Prostate gland (tissue), 2 donors: ENCODE measurements at regions not wholly inside any gene's neighbourhood (a gene's known extent, or its start where the extent isn't known, plus 50 kb on each side); places are given as distances from the start of the nearest gene placed in this dataset.

Source experiments
- DNase-seq: peaks from one replicate; pipeline ENCODE4 v3.0.0-alpha.2; 2019; ENCODE audit warnings: low spot score
- H3K27ac ChIP-seq, 2 donors: fragments of 200-600 bp; sonication (generic); 2 replicates each; pipeline ENCODE4 v1.5.1; 2017 to 2019
- H3K27me3 ChIP-seq: fragments of 200-600 bp; sonication (generic); replicated peaks from 2 replicates; pipeline ENCODE4 v1.5.1; 2019; ENCODE audit not compliant: insufficient read depth
- H3K36me3 ChIP-seq, 2 donors: fragments of 200-600 bp; sonication (generic); 1 replicate in 1 of 2; 2 replicates in 1 of 2; pipeline versions ENCODE4 v1.5.1 to v1.8.1; 2017 to 2019
- H3K4me1 ChIP-seq: fragments of 200-600 bp; sonication (generic); replicated peaks from 2 replicates; pipeline ENCODE4 v1.5.1; 2019
- H3K4me3 ChIP-seq, 2 donors: fragments of 200-600 bp; sonication (generic); 2 replicates each; pipeline ENCODE4 v1.5.1; 2017 to 2019
- H3K9me3 ChIP-seq: fragments of 200-600 bp; sonication (generic); 2 replicates; pipeline ENCODE4 v1.5.1; 2017
- CTCF ChIP-seq, 4 experiments: fragments of 200-600 bp in 2 of 4; fragments of 450-650 bp in 2 of 4; sonication (generic) in 2 of 4; IDR thresholded peaks; 1 replicate in 3 of 4; 2 replicates in 1 of 4; pipeline ENCODE4 v1.5.1; 2016 to 2019; ENCODE audit warnings: antibody characterized with exemption in 4 of 4, mild to moderate bottlenecking in 2 of 4, moderate library complexity in 2 of 4
- POLR2A ChIP-seq: fragments of 450-650 bp; IDR thresholded peaks from one replicate; pipeline ENCODE4 v1.6.1; 2016; ENCODE audit warnings: antibody characterized with exemption, mild to moderate bottlenecking
- POLR2AphosphoS5 ChIP-seq: sonication (generic); formaldehyde crosslinking; IDR thresholded peaks from one replicate; pipeline ENCODE4 v1.6.1; 2017; ENCODE audit warnings: antibody characterized with exemption
- WGBS: methylation state at CpG from one replicate; pipeline ENCODE4 v1.1.5; 2018; 5-methylcytosine and 5-hydroxymethylcytosine counted together
- intact Hi-C: fragments of 100-400 bp; cut with DNase I; formaldehyde crosslinking; loops from one replicate; pipeline ENCODE4 v1.14.2; 2022

GRCh38 chr16:76947749-76948148 lies 243.2 kb upstream of the MON1B start:
- Histone ChIP-seq H3K9me3 (no peaks in the 10 kb centered on the region), H3K36me3 (no peaks in the 10 kb centered on the region), H3K27ac (no peak overlapping the region), H3K4me3 (no peak overlapping the region), H3K4me1 (no peaks in the 10 kb centered on the region), H3K27me3 (no peaks in the 10 kb centered on the region)
- no peak for DNase-seq
- TF ChIP-seq POLR2A (no peak), POLR2AphosphoS5 (no peak), CTCF (IDR thresholded peaks at IDR 0.05) (no peak)
- 52% methylated on average over 4 of the region's 4 CpGs for WGBS
- intact Hi-C loops, result no loop called here

- no peak overlapping the region for H3K27ac ChIP-seq
- 72% methylated on average over 5 of the region's 5 CpGs for WGBS
- H3K4me3 ChIP-seq, result no peak overlapping the region
- intact Hi-C loops, result no loop called here
- DNase-seq, result no peak
- no peaks in the 10 kb centered on the region for H3K27me3 ChIP-seq
- no peaks in the 10 kb centered on the region for H3K4me1 ChIP-seq
- no peak for TF ChIP-seq CTCF (IDR thresholded peaks at IDR 0.05)
- TF ChIP-seq POLR2A, result no peak
- TF ChIP-seq POLR2AphosphoS5, result no peak
- H3K9me3 ChIP-seq, result no peaks in the 10 kb centered on the region
- no peaks in the 10 kb centered on the region for H3K36me3 ChIP-seq
These were observed 235.4 kb upstream of the MON1B start for GRCh38 chr16:76955629-76956028.

DNA sequence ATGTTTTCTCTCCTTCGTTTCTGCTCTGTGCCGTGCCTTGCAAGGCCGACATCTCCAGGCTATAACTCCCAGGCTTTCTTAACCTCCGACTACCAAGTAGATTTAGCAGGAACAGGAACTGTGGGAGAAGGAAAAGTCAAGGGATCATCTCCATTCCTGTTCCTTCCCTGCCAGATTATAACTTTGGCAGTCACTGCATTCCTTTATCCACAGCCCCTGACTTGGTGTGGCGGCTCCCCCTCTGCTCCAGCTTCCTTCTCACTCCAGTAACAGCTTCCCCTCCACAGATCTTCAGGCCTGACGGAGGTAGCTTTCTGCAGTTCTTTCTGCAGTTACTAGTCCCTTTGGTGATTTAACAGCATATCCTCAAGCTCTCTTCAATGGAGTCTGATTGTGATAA lies 234.6 kb upstream of the MON1B start:
- Histone ChIP-seq H3K27ac (no peak overlapping the region), H3K4me1 (no peaks in the 10 kb centered on the region), H3K36me3 (no peaks in the 10 kb centered on the region), H3K4me3 (no peak overlapping the region), H3K27me3 (no peaks in the 10 kb centered on the region), H3K9me3 (no peaks in the 10 kb centered on the region)
- intact Hi-C loops, result no loop called here
- TF ChIP-seq POLR2AphosphoS5 (no peak), CTCF (IDR thresholded peaks at IDR 0.05) (no peak), POLR2A (no peak)
- DNase-seq, result no peak
- WGBS, result 49% methylated on average over 6 of the region's 6 CpGs

GRCh38 chr16:76956841-76957240 lies 234.1 kb upstream of the MON1B start:
- intact Hi-C loops, result no loop called here
- Histone ChIP-seq H3K27me3 (no peaks in the 10 kb centered on the region), H3K36me3 (no peaks in the 10 kb centered on the region), H3K4me1 (no peaks in the 10 kb centered on the region), H3K9me3 (no peaks in the 10 kb centered on the region), H3K4me3 (no peak overlapping the region), H3K27ac (no peak overlapping the region)
- WGBS, result 50% methylated on average over 2 of the region's 2 CpGs
- TF ChIP-seq CTCF (IDR thresholded peaks at IDR 0.05), result no peak
- TF ChIP-seq POLR2A, result no peak
- TF ChIP-seq POLR2AphosphoS5, result no peak
- DNase-seq, result no peak

GRCh38 chr16:76959166-76959565 lies 231.8 kb upstream of the MON1B start:
- 60% methylated on average over 1 of the region's 1 CpG for WGBS
- no peak for TF ChIP-seq POLR2AphosphoS5
- TF ChIP-seq POLR2A, result no peak
- no peak for TF ChIP-seq CTCF (IDR thresholded peaks at IDR 0.05)
- DNase-seq, result no peak
- no peaks in the 10 kb centered on the region for H3K4me1 ChIP-seq
- no peaks in the 10 kb centered on the region for H3K9me3 ChIP-seq
- H3K36me3 ChIP-seq, result no peaks in the 10 kb centered on the region
- intact Hi-C loops, result no loop called here
- no peak overlapping the region for H3K4me3 ChIP-seq
- H3K27ac ChIP-seq, result no peak overlapping the region
- H3K27me3 ChIP-seq, result no peaks in the 10 kb centered on the region
